Activated CD8-positive, alpha-beta T cell treated with anti-CD3 and anti-CD28 coated beads, Interleukin-2, amount 10 ng/mL, durations not matched to agents 7 days and 5 days (primary cell): ENCODE measurements at regions not wholly inside any gene's neighbourhood (a gene's known extent, or its start where the extent isn't known, plus 50 kb on each side); places are given as distances from the start of the nearest gene placed in this dataset.
"Not testable (repeated sequence)": the region's sequence is repeated elsewhere in the genome, so short reads cannot be mapped to it uniquely, and the experiment has no call there.

Source experiments
- ATAC-seq: fragments of 150-1000 bp; cut with Tn5 transposase; one replicate; pipeline ENCODE4 v1.10.0; 2021; ENCODE audit warnings: moderate library complexity
- CTCF ChIA-PET: fragments of 350-600 bp; sonication (Branson Sonifier 250); formaldehyde crosslinking; loops from one replicate; lab custom pipeline; 2021; ENCODE audit warnings: antibody characterized with exemption; lab: Charles Lee
- POLR2A ChIA-PET: fragments of 350-600 bp; sonication (Branson Sonifier 250); formaldehyde crosslinking; loops from one replicate; lab custom pipeline; 2021; ENCODE audit warnings: antibody characterized with exemption; lab: Charles Lee
- DNase-seq: peaks from one replicate; pipeline ENCODE4 v3.0.0-alpha.2; 2020
- H3K27ac Mint-ChIP-seq: one replicate; pipeline ENCODE4 v1.8.0; 2021; ENCODE audit warnings: mild to moderate bottlenecking, mixed read lengths
- H3K27me3 Mint-ChIP-seq: one replicate; pipeline ENCODE4 v1.8.0; 2021; ENCODE audit warnings: low read depth, mixed read lengths
- H3K36me3 Mint-ChIP-seq: one replicate; pipeline ENCODE4 v1.8.0; 2021; ENCODE audit warnings: low read depth, mixed read lengths
- H3K4me1 Mint-ChIP-seq: one replicate; pipeline ENCODE4 v1.8.0; 2021; ENCODE audit warnings: low read depth, mixed read lengths
- H3K4me3 Mint-ChIP-seq: one replicate; pipeline ENCODE4 v1.8.0; 2021; ENCODE audit warnings: mild to moderate bottlenecking, mixed read lengths
- H3K9me3 Mint-ChIP-seq: one replicate; pipeline ENCODE4 v1.8.0; 2022; ENCODE audit warnings: mixed read lengths; ENCODE audit not compliant: insufficient read depth

DNA sequence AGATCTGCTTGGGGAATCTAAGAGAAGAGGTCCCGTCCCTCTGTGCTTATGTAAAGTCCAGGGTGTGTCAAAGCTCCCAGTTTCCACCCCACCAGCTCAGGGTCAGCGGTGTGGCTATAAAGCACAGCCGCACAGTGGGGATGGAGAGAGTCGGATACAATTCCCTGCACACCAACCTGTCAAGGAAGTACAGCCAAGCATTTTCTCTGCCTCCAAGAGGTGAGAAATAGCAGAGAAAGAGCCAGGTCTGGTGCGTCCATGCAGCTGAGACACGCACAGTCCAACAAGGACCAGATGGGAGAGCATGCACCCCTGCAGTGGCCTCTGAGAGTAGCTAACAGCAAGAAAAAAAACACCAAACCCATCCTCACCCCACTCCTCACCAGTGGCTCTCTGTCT, 61.3 kb upstream of the WAC start:
- no peak for DNase-seq
- no peak for ATAC-seq
- POLR2A ChIA-PET: no interaction called here

DNA sequence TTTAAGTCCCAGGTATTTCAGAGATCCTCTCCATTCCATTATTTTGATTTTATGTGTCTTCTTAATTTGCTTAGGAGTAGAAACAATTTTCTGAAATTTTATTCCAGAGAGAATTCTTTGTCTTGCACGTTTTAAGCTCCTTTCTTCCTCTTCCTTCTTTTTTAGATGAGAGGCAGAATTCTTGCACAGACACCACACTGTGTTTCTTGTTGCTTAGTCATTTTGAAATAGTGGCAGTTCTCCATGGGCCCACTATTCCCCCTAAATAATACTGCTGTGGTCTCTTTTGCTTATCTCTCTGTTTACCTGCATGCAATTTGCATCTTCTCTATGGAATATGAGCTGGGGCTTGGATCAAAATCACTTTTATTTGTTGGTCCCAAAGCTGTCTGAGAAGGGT, 54.3 kb upstream of the WAC start:
- POLR2A ChIA-PET: no interaction called here
- ATAC-seq (no peak), DNase-seq (no peak)
- no peaks in the 10 kb centered on the region for H3K36me3 Mint-ChIP-seq
- H3K27me3 Mint-ChIP-seq: peaks cover 8% of the 10 kb centered on the region
- H3K4me1 Mint-ChIP-seq: no peaks in the 10 kb centered on the region
- H3K9me3 Mint-ChIP-seq: no peaks in the 10 kb centered on the region
- H3K4me3 Mint-ChIP-seq: no peak overlapping the region
- CTCF ChIA-PET: no interaction called here
- H3K27ac Mint-ChIP-seq: no peak overlapping the region

More for the DNA sequence above, 61.3 kb upstream of the WAC start:
- no peak overlapping the region for H3K4me3 Mint-ChIP-seq
- H3K9me3 Mint-ChIP-seq: no peaks in the 10 kb centered on the region
- H3K36me3 Mint-ChIP-seq: no peaks in the 10 kb centered on the region
- CTCF ChIA-PET: interaction anchor here (1.1 kb wide), 1 partner anchor 10 kb away, joined by 3 read pairs; no protein-coding TSS in a partner anchor
- no peaks in the 10 kb centered on the region for H3K27me3 Mint-ChIP-seq
- H3K27ac Mint-ChIP-seq: no peak overlapping the region
- no peaks in the 10 kb centered on the region for H3K4me1 Mint-ChIP-seq

DNA sequence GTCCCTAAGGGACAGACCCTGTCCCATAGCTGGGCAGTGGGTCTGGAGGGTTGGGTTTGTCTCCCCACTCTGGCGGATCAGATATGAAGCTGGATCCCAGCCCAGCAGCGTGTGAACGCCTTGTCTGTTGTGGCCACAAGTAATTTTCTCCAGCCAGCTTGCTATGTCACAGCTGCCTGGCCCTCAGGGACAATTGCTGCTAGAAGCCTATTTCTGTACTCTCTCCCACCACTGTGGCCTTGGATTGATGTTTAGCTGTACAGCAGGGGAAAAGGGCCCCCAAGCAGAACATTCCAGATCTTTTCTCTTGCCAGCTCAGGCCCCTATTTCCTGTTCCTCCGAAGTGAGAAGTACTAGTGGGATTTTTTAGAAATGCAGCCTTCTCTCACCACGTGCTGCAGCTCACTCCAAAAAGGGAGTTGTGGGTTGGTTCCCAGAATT, 53.5 kb upstream of the WAC start:
- H3K4me1 Mint-ChIP-seq: no peaks in the 10 kb centered on the region
- DNase-seq (no peak), ATAC-seq (no peak)
- no peak overlapping the region for H3K27ac Mint-ChIP-seq
- no peaks in the 10 kb centered on the region for H3K36me3 Mint-ChIP-seq
- peaks cover 8% of the 10 kb centered on the region for H3K27me3 Mint-ChIP-seq
- H3K4me3 Mint-ChIP-seq: no peak overlapping the region
- H3K9me3 Mint-ChIP-seq: no peaks in the 10 kb centered on the region
- POLR2A ChIA-PET: no interaction called here
- CTCF ChIA-PET: no interaction called here

GRCh38 chr10:28479927-28480627, 52.8 kb upstream of the WAC start:
- DNase-seq (no peak), ATAC-seq (no peak)
- Mint-ChIP-seq H3K36me3 (no peaks in the 10 kb centered on the region), H3K27ac (no peak overlapping the region), H3K4me3 (no peak overlapping the region), H3K4me1 (no peaks in the 10 kb centered on the region), H3K9me3 (no peaks in the 10 kb centered on the region), H3K27me3 (peaks cover 11% of the 10 kb centered on the region)
- ChIA-PET CTCF (no interaction called here), POLR2A (no interaction called here)

DNA sequence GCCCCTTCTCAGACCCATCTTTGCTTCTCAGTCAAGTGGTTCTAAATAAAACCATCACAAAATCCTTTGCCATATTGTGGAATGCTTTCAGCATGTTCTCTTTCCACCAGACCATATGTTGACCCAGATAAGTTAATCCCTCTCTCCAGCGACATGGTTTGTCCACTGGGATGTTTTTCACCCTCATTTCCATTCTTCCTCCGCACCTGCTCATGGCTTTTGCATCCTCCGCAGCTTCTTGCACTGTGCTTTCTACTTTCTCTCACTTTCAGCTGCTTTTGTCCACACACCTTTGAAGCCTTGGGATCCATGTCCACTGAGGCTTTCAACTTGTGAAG, 52.3 kb upstream of the WAC start:
- Mint-ChIP-seq H3K4me3 (no peak overlapping the region), H3K27ac (no peak overlapping the region), H3K27me3 (peaks cover 11% of the 10 kb centered on the region), H3K4me1 (no peaks in the 10 kb centered on the region), H3K9me3 (no peaks in the 10 kb centered on the region), H3K36me3 (no peaks in the 10 kb centered on the region)
- no peak for DNase-seq
- POLR2A ChIA-PET: no interaction called here
- no peak for ATAC-seq
- CTCF ChIA-PET: interaction anchor here (1.3 kb wide), 1 partner anchor 8 kb away, joined by 3 read pairs; no protein-coding TSS in a partner anchor

DNA sequence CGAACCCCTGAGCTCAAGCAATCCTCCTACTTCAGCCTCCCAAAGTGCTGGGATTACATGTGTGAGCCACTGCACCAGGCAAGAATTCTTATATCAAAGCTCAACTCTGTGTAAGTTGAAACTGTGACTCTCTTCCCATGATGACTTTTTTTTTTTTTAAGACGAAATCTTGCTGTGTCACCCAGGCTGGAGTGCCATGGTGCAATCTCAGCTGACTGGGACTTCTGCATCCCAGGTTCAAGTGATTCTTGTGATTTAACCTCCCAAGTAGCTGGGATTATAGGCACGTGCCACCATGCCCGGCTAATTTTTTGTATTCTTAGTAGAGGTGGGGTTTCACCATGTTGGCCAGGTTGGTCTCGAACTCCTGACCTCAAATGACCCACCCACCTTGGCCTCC, 51.6 kb upstream of the WAC start:
- H3K9me3 Mint-ChIP-seq, DNase-seq, H3K4me1 Mint-ChIP-seq, H3K4me3 Mint-ChIP-seq, H3K36me3 Mint-ChIP-seq, H3K27ac Mint-ChIP-seq, ATAC-seq, POLR2A ChIA-PET: not testable (repeated sequence)
- CTCF ChIA-PET: interaction anchor here (1.3 kb wide), 1 partner anchor 9 kb away, joined by 3 read pairs; no protein-coding TSS in a partner anchor
- peaks cover 11% of the 10 kb centered on the region for H3K27me3 Mint-ChIP-seq

- DNase-seq (no peak), ATAC-seq (no peak)
- POLR2A ChIA-PET: no interaction called here
- Mint-ChIP-seq H3K36me3 (no peaks in the 10 kb centered on the region), H3K27me3 (peaks cover 11% of the 10 kb centered on the region), H3K9me3 (no peaks in the 10 kb centered on the region), H3K4me1 (peaks cover under 1% of the 10 kb centered on the region), H3K4me3 (no peak overlapping the region), H3K27ac (no peak overlapping the region)
- CTCF ChIA-PET: interaction anchor here (1.3 kb wide), 1 partner anchor 10 kb away, joined by 3 read pairs; no protein-coding TSS in a partner anchor
Measured at GRCh38 chr10:28481968-28482367, 51.0 kb upstream of the WAC start.
